DMS79 treated with DMSO at 0.1 percent for 48 hours (cell line): ENCODE measurements at regions not wholly inside any gene's neighbourhood (a gene's known extent, or its start where the extent isn't known, plus 50 kb on each side); places are given as distances from the start of the nearest gene placed in this dataset.
A peak's percentile ranks its signal among the peaks of the same experiment; 100 is the strongest.

Experiments
- DNase-seq: peaks from one replicate; lab custom pipeline; 2025; lab: John Stamatoyannopoulos, UW

DNA sequence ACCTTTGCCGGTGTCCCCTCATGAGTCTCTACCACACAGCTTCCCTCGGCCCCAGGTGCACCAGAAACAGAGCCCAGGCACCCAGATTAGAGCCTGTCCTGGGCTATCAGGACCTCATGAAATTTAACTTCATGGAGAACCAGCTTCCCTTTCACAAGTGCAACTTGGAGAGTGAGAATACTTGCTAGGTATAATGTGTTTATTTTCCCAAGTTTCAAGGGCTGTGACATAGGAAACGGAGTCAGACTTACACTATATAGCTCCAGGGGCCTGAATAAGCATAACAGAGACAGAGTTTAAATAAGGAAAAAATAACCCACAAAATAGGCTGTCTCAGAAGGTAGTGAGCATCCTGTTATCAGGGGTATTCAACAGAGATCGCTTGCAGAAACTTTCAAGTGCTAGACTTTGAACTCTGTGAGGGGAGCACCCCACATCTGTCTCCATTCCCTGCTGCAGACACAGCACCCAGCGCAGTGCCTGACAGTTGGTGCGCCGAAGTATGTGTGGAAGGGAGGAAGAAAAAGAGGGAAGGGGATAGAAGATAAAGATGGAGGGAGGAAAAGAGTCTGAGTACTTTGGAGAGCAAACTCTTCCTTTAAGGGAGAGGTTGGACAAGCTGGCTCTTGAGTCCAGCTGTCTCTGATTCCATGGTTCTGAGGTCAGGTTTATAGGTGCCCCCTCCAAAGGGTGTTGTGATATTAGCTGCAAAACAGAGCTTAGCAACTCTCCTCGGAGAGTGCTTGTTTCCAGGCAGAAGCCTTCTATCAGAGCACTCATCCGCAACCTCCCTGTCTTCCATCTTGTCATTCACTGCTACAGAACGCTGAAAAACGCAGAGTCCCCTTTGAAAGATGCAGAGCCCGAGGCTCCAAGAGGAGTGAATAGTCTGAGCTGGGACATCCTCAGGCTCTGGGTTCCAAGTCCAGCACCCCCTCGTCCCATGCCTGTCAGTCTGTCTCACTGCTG lies 84.8 kb downstream of the CPN2 start:
- DNase-seq = no peak

- DNase-seq = no peak
These were observed 83.1 kb downstream of the CPN2 start for GRCh38 chr3:194267744-194268653.

- no peak for DNase-seq
These were observed 82.2 kb downstream of the CPN2 start for GRCh38 chr3:194268654-194269512.

GRCh38 chr3:194269610-194270145 lies 81.5 kb downstream of the CPN2 start:
- no peak for DNase-seq

GRCh38 chr3:194270627-194271459 lies 80.3 kb downstream of the CPN2 start:
- DNase-seq = no peak

- no peak for DNase-seq
These were observed 79.6 kb downstream of the CPN2 start for GRCh38 chr3:194271460-194272035.

DNA sequence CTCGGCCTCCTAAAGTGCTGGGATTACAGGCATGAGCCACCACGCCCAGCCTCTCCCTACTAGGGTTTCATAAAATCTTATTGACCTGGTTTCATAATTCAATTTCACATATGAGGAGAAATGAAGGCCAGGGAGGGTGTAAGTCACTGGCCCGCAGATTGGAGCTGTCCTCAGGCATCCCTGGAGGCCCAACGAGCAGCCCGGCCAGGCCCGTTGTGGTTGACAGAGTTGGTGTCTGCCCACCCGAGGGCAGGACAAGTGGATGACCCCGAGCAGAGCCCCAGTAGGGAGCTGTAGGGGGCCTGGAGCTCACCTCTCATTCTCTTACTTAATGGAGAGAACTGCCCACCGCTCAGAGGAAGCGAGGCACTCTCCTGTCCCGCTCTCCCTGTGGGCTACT lies 78.9 kb downstream of the CPN2 start:
- no peak for DNase-seq

DNA sequence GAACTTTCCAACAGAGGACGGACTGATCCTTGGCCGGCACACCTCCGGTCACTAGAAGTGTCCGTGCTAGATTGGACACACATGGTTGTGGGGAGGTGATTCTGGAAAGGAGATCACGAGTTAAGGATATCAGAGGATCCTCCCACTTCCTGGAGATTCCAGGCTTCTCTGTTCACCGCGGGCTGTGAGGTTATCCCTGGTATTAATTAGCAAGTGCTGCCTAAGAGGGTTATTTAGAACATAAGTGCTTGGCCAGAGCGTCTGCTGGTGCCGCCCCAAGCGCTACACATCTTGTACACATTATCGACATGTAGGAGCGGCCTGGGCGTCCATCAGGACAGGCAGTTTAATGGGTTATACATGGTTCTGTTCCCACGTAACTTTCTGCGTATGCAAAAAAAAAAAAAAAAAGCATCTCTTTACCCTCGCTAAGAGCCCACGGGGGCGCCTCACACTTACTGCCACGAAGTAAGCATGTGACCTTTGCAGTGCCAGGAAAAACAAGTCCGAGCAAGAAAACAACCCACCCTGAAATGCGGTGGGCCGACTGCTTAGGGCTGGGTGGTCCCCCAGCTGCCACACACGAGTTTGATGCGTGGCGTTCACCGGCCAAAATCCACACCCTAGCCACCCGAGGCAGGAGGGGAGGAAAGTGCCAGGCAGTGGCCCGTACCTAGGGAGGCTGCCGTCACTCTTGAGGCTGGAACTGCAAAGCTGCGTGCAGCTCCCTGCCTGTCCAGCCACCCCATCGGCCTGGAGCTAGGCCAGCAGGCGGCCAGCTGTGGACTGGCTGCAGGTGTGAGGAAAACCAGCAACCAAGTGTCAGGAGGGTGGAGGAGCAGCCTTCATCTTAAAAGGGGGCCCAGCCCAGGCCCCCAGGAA lies 78.0 kb downstream of the CPN2 start:
- DNase-seq = no peak

DNA sequence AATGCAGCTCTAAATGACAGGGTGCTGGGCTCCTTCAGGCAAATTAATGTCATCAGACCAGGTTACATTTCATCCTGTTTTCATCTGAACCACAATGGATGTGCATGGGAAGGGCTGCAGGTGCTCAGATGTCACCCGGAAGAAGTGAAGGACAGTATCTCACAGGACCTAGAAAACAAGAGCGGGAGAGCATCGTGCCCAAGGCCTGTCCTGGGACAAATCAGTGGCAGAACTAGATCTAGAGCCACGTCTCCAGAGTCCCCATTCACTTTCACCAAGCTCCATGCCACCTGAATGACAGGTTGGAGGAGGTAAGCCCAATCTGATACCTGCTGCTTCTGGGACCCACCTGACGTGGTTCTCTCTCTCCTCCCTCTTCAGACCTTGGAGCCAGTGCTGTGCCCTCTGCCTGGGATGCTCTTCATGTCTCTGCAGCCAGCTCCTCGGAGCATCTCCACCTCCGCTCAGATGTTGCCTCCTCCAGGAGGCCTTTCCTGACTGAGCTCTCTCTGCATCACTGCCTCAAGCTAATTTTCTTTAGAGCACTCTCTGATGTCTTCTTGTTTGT lies 77.3 kb downstream of the CPN2 start:
- no peak for DNase-seq

DNA sequence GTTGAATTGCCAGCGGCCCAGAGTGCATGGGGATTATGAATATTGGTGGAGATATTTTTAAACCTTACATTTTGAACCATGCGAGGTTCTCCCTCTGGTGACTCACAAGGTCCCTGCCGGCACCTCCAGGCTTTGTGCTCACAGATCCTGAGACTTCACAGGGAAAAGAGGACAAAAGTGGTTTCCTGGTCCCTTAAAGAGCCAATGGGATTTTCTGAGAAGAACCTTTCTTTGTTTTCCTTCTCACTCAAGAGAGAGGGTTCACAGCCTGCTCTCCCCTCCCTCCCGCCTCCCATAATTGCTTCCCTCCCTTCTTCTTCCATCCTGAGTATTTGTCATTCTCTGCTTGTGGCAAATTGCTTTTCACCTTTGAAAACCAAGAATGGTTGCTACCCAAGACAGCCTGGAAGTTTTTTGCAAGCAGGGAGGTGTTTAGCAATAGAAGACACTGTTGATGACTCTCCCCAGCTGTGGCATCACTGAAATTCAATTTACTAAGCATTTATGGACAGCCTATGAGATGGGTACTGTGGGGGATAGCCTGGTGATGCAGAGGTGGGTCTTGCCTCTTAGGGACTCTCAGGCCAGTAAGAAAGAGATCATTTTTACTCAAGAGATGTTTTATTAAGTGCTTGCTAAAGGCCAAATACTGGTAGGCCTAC lies 76.6 kb downstream of the CPN2 start:
- DNase-seq = peak; percentile 21

DNA sequence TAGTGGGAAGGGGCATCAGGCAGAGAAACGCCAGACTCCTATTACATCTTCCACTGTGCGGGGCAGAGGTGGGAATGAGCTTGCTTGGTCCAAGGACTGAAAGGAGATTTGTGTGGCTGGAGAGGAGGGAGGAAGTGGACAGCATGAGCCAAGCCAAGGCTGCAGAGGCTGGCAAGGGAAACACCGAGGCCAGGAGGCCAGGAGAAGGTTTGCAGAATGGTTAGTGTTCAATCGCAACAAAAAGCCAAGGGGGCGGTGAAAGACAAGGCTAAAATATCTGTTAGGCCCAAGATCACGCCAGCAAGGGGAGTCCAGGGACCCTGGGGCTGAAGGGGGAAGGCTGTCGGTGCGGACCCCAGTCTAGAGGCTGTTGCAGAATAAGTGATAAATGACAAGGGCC lies 75.8 kb downstream of the CPN2 start:
- no peak for DNase-seq

DNA sequence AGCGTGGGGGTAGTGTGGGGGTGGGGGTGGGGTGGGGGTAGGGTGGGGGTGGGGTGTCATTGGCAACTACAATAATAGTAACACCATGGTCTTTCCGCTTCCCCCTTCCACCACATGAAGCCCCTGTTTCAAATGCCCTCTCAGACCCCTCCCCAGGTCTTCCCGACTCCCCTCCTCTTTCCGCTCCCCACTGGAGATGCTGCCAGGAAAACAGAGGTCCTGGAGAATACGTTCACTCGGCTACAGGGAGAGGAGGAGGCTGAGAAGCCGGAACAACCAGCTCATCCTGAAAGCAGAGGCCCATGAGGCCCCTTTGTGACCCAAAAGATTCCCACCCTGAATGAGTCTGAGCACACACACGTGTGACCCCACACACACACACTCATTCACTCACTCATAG lies 75.4 kb downstream of the CPN2 start:
- DNase-seq = no peak

DNA sequence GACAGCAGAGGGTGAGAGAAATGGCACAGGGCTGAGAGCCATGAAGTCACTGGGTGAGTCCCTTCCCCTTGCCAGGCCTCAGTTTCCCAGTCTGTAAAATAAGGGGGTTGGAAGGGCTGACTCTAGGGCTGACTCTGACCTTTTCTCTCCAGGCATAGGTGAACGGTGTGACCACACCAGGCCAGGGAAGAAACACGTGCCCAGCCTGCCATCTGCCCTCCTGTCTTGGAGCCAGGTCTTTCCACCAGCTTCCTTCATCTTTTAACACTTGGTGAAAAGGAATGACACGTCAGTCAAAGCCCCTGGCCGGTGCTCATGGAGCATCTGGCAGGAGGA lies 74.4 kb downstream of the CPN2 start:
- DNase-seq = no peak

DNA sequence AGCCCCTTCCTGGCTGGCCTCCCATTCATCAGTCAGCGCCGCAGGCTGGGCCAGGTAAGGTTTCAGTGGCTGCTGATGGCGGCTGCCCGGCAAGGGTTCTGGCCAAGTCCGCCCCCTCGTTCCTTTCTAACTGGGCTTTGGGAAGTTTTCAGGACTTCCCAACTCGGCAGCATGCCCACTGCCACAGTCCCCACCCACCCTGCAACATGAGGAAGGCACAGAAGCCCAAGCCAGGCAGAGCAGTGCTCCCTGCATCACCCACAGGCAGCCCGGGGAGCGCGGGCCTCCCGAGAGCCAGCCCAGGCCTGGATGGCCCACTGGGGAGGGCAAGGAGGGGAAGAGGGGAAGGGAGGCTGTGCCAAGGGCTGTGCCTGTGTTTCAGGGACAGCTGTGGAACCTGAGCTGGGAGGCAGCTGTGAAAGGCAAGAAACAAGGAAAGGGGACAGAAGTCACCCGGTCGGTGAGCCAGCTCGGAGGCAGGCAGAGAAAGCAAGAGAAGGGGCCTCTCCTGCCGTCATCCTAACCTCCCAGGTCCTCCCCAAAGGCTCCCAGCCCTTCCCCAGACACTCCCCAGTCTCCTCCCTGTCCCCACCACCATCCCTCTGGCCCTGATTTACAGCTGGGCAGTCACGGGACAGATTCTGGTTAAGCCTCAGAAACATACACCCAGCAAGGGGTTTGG lies 73.9 kb downstream of the CPN2 start:
- no peak for DNase-seq

DNA sequence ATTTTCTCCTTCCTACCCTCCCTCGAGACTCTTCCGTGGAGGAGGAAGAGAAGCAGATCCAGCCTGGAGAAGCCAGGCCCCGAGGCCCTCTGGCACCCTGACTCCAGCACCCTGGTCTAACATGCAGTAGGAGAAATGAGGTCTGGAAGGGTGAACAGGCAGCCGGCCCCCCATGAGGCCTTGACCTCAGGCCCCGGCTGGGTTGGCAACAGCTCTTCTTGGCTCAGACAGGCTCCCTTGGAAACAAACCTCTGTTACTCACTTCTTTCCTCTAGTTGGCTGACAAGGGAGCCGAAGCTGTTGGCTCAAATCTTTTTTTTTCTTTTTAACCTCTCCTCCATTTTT lies 73.4 kb downstream of the CPN2 start:
- DNase-seq = no peak

DNA sequence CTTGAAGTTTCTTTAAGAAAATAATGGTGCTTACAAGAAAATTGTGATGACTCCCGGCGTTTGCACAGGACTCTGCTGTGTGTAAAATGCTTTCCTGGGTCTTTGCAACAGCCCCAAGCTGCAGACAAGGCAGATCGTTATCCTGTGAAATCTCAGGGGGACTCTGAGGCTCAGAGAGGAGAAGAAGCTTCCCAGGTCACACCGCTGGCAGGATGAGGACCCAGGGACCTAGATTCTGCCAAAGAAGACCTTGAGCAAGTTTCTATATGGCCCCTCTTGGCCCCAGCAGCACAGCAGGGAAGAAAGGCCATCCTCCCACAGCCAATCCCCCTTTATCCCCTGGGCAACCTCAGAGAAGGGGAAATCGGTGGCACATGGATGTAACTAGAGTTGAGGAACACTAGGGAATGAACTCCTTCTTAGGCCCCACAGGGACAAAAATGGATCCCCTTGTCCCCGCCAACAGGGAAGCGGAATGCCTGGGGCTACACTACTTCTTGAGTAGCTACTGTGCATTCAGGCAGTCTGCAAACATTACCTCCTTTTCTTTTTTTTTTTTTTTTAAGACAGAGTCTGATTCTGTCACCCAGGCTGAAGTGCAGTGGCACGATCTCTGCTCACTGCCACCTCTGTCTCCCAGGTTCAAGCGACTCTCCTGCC lies 72.8 kb downstream of the CPN2 start:
- no peak for DNase-seq

GRCh38 chr3:194279101-194279500 lies 72.0 kb downstream of the CPN2 start:
- no peak for DNase-seq
